ENCODE measurements at regions not wholly inside any gene's neighbourhood (a gene's known extent, or its start where the extent isn't known, plus 50 kb on each side); places are given as distances from the start of the nearest gene placed in this dataset.

DNA sequence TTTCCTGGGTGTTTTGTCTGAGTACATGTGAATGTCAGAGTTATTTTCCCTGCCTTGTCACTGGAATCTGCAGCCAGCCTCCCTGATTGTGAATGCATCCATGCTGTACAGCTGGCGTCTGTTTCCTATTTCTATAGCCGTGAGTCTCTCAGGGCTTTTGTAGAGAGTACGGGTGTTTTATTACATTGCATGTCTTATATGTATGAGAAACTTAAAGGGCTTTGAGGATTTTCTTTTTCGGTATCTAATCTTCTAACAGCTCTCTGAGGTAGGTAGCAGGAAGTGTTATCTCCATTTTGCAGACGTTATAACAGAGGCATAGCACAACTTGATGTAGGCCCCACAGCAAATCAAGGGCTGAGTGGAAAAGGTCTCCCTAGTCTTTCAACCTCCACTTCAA is 272.9 kb downstream of the PRL start:
- TF ChIP-seq CSDC2 (CRISPR knock-in tag; IDR thresholded peaks at IDR 0.05) (no peak), RARB (CRISPR knock-in tag; IDR thresholded peaks at IDR 0.05) (no peak), ESRRG (CRISPR knock-in tag; IDR thresholded peaks at IDR 0.05) (no peak), ZNF565 (CRISPR knock-in tag; conservative IDR thresholded peaks at IDR 0.05; ENCODE audit: low read depth) (no peak), TOX (CRISPR knock-in tag; IDR thresholded peaks at IDR 0.05; ENCODE audit: borderline replicate concordance) (no peak), ISL1 (CRISPR knock-in tag; IDR thresholded peaks at IDR 0.05) (no peak), ZNF8 (CRISPR knock-in tag; IDR thresholded peaks at IDR 0.05) (no peak), ZNF70 (CRISPR knock-in tag; IDR thresholded peaks at IDR 0.05) (no peak), TCF4 (CRISPR knock-in tag; IDR thresholded peaks at IDR 0.05; ENCODE audit: borderline replicate concordance) (no peak), GLIS3 (CRISPR knock-in tag; IDR thresholded peaks at IDR 0.05) (no peak), SNAI2 (CRISPR knock-in tag; IDR thresholded peaks at IDR 0.05) (no peak), PPARA (CRISPR knock-in tag; IDR thresholded peaks at IDR 0.05; ENCODE audit: borderline replicate concordance) (no peak), ZFP30 (CRISPR knock-in tag; IDR thresholded peaks at IDR 0.05) (no peak), ZC3H10 (CRISPR knock-in tag; IDR thresholded peaks at IDR 0.05) (no peak)
- TF ChIP-seq, protein P1, sequence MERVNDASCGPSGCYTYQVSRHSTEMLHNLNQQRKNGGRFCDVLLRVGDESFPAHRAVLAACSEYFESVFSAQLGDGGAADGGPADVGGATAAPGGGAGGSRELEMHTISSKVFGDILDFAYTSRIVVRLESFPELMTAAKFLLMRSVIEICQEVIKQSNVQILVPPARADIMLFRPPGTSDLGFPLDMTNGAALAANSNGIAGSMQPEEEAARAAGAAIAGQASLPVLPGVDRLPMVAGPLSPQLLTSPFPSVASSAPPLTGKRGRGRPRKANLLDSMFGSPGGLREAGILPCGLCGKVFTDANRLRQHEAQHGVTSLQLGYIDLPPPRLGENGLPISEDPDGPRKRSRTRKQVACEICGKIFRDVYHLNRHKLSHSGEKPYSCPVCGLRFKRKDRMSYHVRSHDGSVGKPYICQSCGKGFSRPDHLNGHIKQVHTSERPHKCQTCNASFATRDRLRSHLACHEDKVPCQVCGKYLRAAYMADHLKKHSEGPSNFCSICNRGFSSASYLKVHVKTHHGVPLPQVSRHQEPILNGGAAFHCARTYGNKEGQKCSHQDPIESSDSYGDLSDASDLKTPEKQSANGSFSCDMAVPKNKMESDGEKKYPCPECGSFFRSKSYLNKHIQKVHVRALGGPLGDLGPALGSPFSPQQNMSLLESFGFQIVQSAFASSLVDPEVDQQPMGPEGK (CRISPR knock-in tag; IDR thresholded peaks at IDR 0.05; ENCODE audit: borderline replicate concordance): no peak
- TF ChIP-seq, protein P2, sequence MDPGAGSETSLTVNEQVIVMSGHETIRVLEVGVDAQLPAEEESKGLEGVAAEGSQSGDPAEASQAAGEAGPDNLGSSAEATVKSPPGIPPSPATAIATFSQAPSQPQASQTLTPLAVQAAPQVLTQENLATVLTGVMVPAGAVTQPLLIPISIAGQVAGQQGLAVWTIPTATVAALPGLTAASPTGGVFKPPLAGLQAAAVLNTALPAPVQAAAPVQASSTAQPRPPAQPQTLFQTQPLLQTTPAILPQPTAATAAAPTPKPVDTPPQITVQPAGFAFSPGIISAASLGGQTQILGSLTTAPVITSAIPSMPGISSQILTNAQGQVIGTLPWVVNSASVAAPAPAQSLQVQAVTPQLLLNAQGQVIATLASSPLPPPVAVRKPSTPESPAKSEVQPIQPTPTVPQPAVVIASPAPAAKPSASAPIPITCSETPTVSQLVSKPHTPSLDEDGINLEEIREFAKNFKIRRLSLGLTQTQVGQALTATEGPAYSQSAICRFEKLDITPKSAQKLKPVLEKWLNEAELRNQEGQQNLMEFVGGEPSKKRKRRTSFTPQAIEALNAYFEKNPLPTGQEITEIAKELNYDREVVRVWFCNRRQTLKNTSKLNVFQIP (CRISPR knock-in tag; IDR thresholded peaks at IDR 0.05; ENCODE audit: borderline replicate concordance, low read depth): no peak
- TF ChIP-seq, protein P3, sequence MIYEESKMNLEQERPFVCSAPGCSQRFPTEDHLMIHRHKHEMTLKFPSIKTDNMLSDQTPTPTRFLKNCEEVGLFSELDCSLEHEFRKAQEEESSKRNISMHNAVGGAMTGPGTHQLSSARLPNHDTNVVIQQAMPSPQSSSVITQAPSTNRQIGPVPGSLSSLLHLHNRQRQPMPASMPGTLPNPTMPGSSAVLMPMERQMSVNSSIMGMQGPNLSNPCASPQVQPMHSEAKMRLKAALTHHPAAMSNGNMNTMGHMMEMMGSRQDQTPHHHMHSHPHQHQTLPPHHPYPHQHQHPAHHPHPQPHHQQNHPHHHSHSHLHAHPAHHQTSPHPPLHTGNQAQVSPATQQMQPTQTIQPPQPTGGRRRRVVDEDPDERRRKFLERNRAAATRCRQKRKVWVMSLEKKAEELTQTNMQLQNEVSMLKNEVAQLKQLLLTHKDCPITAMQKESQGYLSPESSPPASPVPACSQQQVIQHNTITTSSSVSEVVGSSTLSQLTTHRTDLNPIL (CRISPR knock-in tag; IDR thresholded peaks at IDR 0.05; ENCODE audit: low read depth): no peak
- ATAC-seq: no peak

DNA sequence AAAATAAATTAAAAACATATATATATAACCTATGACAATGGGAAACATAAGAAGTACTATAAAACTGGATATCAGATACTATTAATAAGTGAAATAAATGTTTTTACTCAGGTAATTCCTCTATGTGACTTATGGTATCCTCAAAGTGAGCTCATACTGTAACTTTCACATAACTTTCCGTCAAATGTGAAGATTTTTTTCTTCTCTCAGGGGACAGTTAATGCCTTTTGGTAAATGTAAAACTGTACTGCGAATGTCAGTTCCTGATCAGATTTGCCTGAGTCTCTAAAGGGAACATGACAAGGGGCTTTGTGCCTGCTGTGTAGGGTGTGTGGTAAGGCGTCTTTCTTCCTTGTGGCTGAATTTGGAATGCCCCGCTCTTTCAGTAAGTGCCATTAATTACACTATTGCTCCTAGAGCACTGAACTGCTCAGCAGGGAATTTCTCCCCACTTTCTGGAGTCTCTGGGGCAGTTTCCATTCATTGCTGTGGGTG is 271.8 kb downstream of the PRL start:
- TF ChIP-seq SNAI2 (CRISPR knock-in tag; IDR thresholded peaks at IDR 0.05) (no peak), ISL1 (CRISPR knock-in tag; IDR thresholded peaks at IDR 0.05) (no peak), ZNF565 (CRISPR knock-in tag; conservative IDR thresholded peaks at IDR 0.05; ENCODE audit: low read depth) (no peak), TCF4 (CRISPR knock-in tag; IDR thresholded peaks at IDR 0.05; ENCODE audit: borderline replicate concordance) (no peak), GLIS3 (CRISPR knock-in tag; IDR thresholded peaks at IDR 0.05) (no peak), RARB (CRISPR knock-in tag; IDR thresholded peaks at IDR 0.05) (no peak), ESRRG (CRISPR knock-in tag; IDR thresholded peaks at IDR 0.05) (no peak), ZNF8 (CRISPR knock-in tag; IDR thresholded peaks at IDR 0.05) (no peak), PPARA (CRISPR knock-in tag; IDR thresholded peaks at IDR 0.05; ENCODE audit: borderline replicate concordance) (no peak)
- TF ChIP-seq, protein P4, sequence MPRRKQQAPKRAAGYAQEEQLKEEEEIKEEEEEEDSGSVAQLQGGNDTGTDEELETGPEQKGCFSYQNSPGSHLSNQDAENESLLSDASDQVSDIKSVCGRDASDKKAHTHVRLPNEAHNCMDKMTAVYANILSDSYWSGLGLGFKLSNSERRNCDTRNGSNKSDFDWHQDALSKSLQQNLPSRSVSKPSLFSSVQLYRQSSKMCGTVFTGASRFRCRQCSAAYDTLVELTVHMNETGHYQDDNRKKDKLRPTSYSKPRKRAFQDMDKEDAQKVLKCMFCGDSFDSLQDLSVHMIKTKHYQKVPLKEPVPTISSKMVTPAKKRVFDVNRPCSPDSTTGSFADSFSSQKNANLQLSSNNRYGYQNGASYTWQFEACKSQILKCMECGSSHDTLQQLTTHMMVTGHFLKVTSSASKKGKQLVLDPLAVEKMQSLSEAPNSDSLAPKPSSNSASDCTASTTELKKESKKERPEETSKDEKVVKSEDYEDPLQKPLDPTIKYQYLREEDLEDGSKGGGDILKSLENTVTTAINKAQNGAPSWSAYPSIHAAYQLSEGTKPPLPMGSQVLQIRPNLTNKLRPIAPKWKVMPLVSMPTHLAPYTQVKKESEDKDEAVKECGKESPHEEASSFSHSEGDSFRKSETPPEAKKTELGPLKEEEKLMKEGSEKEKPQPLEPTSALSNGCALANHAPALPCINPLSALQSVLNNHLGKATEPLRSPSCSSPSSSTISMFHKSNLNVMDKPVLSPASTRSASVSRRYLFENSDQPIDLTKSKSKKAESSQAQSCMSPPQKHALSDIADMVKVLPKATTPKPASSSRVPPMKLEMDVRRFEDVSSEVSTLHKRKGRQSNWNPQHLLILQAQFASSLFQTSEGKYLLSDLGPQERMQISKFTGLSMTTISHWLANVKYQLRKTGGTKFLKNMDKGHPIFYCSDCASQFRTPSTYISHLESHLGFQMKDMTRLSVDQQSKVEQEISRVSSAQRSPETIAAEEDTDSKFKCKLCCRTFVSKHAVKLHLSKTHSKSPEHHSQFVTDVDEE (CRISPR knock-in tag; IDR thresholded peaks at IDR 0.05): no peak
- TF ChIP-seq, protein P5, sequence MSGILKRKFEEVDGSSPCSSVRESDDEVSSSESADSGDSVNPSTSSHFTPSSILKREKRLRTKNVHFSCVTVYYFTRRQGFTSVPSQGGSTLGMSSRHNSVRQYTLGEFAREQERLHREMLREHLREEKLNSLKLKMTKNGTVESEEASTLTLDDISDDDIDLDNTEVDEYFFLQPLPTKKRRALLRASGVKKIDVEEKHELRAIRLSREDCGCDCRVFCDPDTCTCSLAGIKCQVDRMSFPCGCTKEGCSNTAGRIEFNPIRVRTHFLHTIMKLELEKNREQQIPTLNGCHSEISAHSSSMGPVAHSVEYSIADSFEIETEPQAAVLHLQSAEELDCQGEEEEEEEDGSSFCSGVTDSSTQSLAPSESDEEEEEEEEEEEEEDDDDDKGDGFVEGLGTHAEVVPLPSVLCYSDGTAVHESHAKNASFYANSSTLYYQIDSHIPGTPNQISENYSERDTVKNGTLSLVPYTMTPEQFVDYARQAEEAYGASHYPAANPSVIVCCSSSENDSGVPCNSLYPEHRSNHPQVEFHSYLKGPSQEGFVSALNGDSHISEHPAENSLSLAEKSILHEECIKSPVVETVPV (CRISPR knock-in tag; IDR thresholded peaks at IDR 0.05): no peak
- peak; percentile 14; the same call in 2 of the 3 replicates for ATAC-seq

DNA sequence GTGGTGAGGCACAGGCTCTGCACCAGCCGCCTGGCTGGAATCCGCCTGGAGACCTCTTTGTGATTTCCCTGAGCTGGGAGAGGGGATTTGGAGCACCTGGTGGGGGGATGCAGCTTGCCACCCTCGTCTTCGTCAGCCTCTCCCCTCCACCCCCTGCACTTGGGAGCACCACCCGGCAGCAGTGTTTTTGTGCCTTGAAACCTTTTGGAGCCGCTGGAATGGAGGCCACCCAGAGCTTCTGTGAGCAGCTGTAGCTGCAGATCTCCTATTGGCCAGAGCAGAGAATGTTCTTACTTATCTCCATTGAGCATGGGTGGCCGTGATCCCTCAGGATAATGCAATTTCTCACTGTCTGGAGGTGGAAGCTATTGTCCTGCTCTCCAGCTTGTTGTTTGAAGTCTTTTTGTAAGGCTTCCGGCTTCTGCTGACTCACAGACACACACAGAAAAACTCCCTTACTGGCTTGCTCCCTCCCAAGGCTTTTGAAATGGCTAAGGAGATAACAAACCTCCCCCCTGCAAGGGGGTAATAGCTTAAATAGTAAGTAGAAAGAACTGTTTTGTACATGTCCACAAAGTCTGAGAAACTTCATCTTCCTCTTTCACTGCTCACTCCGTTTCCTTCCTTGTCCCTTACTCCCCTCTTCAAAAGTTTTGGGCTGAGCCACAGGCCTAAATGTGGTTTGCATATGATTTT is 271.2 kb downstream of the PRL start:
- ATAC-seq: peak; percentile 86
- TF ChIP-seq RARB (CRISPR knock-in tag; IDR thresholded peaks at IDR 0.05): no peak
- TF ChIP-seq, protein P1 (CRISPR knock-in tag; IDR thresholded peaks at IDR 0.05; ENCODE audit: borderline replicate concordance): no peak
- TF ChIP-seq, protein P2 (CRISPR knock-in tag; IDR thresholded peaks at IDR 0.05; ENCODE audit: borderline replicate concordance, low read depth): no peak
- TF ChIP-seq, protein P3 (CRISPR knock-in tag; IDR thresholded peaks at IDR 0.05; ENCODE audit: low read depth): no peak
- TF ChIP-seq GLIS3 (CRISPR knock-in tag; IDR thresholded peaks at IDR 0.05): no peak
- TF ChIP-seq PPARA (CRISPR knock-in tag; IDR thresholded peaks at IDR 0.05; ENCODE audit: borderline replicate concordance): no peak
- no peak for TF ChIP-seq BACH2 (CRISPR knock-in tag; IDR thresholded peaks at IDR 0.05; ENCODE audit: borderline replicate concordance)
